ENCODE measurements at regions not wholly inside any gene's neighbourhood (a gene's known extent, or its start where the extent isn't known, plus 50 kb on each side); places are given as distances from the start of the nearest gene placed in this dataset.
A peak's percentile ranks its signal among the peaks of the same experiment; 100 is the strongest.
"Not testable (repeated sequence)": the region's sequence is repeated elsewhere in the genome, so short reads cannot be mapped to it uniquely, and the experiment has no call there.

GRCh38 chr6:139883776-139884175 lies 509.3 kb upstream of the CITED2 start:
- peak; percentile 40 for DNase-seq (ENCODE audit: low read depth)

GRCh38 chr6:139882977-139883728 lies 508.7 kb upstream of the CITED2 start:
- DNase-seq (ENCODE audit: low read depth), result peak; percentile 51

GRCh38 chr6:139882234-139882633 lies 507.8 kb upstream of the CITED2 start:
- no peak for DNase-seq (ENCODE audit: low read depth)

GRCh38 chr6:139881728-139882211 lies 507.3 kb upstream of the CITED2 start:
- DNase-seq (ENCODE audit: low read depth), result peak; percentile 43

GRCh38 chr6:139881236-139881635 lies 506.8 kb upstream of the CITED2 start:
- no peak for DNase-seq (ENCODE audit: low read depth)

- DNase-seq (ENCODE audit: low read depth), result peak; percentile 37
Measured at GRCh38 chr6:139879823-139880356, 505.4 kb upstream of the CITED2 start.

- not testable (repeated sequence) for DNase-seq (ENCODE audit: low read depth)
Measured at GRCh38 chr6:139879241-139879640, 504.8 kb upstream of the CITED2 start.

GRCh38 chr6:139877828-139878405 lies 503.5 kb upstream of the CITED2 start:
- no peak for DNase-seq (ENCODE audit: low read depth)

GRCh38 chr6:139872665-139873064 lies 498.2 kb upstream of the CITED2 start:
- DNase-seq (ENCODE audit: low read depth), result no peak

- no peak for DNase-seq (ENCODE audit: low read depth)
Measured at GRCh38 chr6:139871803-139872510, 497.5 kb upstream of the CITED2 start.

- DNase-seq (ENCODE audit: low read depth), result no peak
Measured at GRCh38 chr6:139871165-139871710, 496.8 kb upstream of the CITED2 start.

- DNase-seq (ENCODE audit: low read depth), result no peak
Measured at GRCh38 chr6:139868576-139868975, 494.1 kb upstream of the CITED2 start.

GRCh38 chr6:139863964-139864363 lies 489.5 kb upstream of the CITED2 start:
- no peak for DNase-seq (ENCODE audit: low read depth)

GRCh38 chr6:139863346-139863745 lies 488.9 kb upstream of the CITED2 start:
- DNase-seq (ENCODE audit: low read depth), result peak; percentile 75

GRCh38 chr6:139862311-139862710 lies 487.9 kb upstream of the CITED2 start:
- no peak for DNase-seq (ENCODE audit: low read depth)

GRCh38 chr6:139860203-139860602 lies 485.8 kb upstream of the CITED2 start:
- DNase-seq (ENCODE audit: low read depth), result no peak

- DNase-seq (ENCODE audit: low read depth), result no peak
Measured at GRCh38 chr6:139858429-139858828, 484.0 kb upstream of the CITED2 start.

- no peak for DNase-seq (ENCODE audit: low read depth)
Measured at GRCh38 chr6:139857143-139857542, 482.7 kb upstream of the CITED2 start.

GRCh38 chr6:139856562-139856961 lies 482.1 kb upstream of the CITED2 start:
- DNase-seq (ENCODE audit: low read depth), result no peak

- DNase-seq (ENCODE audit: low read depth), result peak; percentile 87
Measured at GRCh38 chr6:139855671-139856311, 481.3 kb upstream of the CITED2 start.

GRCh38 chr6:139853302-139853992 lies 479.0 kb upstream of the CITED2 start:
- DNase-seq (ENCODE audit: low read depth), result peak; percentile 92

Measured in EH (cell line).